Thyroid gland (tissue), 4 donors: ENCODE measurements at regions not wholly inside any gene's neighbourhood (a gene's known extent, or its start where the extent isn't known, plus 50 kb on each side); places are given as distances from the start of the nearest gene placed in this dataset.

Source experiments
- POLR2A ChIP-seq, 2 donors: fragments of 450-650 bp; IDR thresholded peaks; one replicate each; pipeline ENCODE4 v1.6.1; 2017; ENCODE audit warnings: antibody characterized with exemption in 2 of 2, mild to moderate bottlenecking in 2 of 2, moderate library complexity in 1 of 2
- TF ChIP-seq, protein P1 (sequence below), 6 experiments: fragments of 200-600 bp in 3 of 6; fragments of 450-650 bp in 3 of 6; sonication (generic) in 3 of 6; IDR thresholded peaks; one replicate each; pipeline ENCODE4 v1.5.1; 2016 to 2019; ENCODE audit warnings: antibody characterized with exemption in 6 of 6, mild to moderate bottlenecking in 2 of 6, inconsistent platforms in 1 of 6, moderate library complexity in 1 of 6

GRCh38 chr2:200239216-200239615 is 67.3 kb upstream of the SPATS2L start:
- TF ChIP-seq, protein P1, sequence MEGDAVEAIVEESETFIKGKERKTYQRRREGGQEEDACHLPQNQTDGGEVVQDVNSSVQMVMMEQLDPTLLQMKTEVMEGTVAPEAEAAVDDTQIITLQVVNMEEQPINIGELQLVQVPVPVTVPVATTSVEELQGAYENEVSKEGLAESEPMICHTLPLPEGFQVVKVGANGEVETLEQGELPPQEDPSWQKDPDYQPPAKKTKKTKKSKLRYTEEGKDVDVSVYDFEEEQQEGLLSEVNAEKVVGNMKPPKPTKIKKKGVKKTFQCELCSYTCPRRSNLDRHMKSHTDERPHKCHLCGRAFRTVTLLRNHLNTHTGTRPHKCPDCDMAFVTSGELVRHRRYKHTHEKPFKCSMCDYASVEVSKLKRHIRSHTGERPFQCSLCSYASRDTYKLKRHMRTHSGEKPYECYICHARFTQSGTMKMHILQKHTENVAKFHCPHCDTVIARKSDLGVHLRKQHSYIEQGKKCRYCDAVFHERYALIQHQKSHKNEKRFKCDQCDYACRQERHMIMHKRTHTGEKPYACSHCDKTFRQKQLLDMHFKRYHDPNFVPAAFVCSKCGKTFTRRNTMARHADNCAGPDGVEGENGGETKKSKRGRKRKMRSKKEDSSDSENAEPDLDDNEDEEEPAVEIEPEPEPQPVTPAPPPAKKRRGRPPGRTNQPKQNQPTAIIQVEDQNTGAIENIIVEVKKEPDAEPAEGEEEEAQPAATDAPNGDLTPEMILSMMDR (IDR thresholded peaks at IDR 0.05): no peak
- TF ChIP-seq POLR2A (IDR thresholded peaks at IDR 0.05): no peak
